ENCODE measurements at regions not wholly inside any gene's neighbourhood (a gene's known extent, or its start where the extent isn't known, plus 50 kb on each side); places are given as distances from the start of the nearest gene placed in this dataset.

GRCh38 chr22:49142296-49142695 is 685.4 kb downstream of the BRD1 start:
- TF ChIP-seq EZH2 (conservative IDR thresholded peaks at IDR 0.05; ENCODE audit: low read depth, low read length), result no peak
- TF ChIP-seq, protein P1, sequence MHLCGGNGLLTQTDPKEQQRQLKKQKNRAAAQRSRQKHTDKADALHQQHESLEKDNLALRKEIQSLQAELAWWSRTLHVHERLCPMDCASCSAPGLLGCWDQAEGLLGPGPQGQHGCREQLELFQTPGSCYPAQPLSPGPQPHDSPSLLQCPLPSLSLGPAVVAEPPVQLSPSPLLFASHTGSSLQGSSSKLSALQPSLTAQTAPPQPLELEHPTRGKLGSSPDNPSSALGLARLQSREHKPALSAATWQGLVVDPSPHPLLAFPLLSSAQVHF (CRISPR knock-in tag; IDR thresholded peaks at IDR 0.05), result no peak
- TF ChIP-seq, protein P2, sequence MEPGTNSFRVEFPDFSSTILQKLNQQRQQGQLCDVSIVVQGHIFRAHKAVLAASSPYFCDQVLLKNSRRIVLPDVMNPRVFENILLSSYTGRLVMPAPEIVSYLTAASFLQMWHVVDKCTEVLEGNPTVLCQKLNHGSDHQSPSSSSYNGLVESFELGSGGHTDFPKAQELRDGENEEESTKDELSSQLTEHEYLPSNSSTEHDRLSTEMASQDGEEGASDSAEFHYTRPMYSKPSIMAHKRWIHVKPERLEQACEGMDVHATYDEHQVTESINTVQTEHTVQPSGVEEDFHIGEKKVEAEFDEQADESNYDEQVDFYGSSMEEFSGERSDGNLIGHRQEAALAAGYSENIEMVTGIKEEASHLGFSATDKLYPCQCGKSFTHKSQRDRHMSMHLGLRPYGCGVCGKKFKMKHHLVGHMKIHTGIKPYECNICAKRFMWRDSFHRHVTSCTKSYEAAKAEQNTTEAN (CRISPR knock-in tag; conservative IDR thresholded peaks at IDR 0.05), result no peak

Measured in HepG2 (cell line).